Astrocyte of the cerebellum (primary cell): ENCODE measurements at regions not wholly inside any gene's neighbourhood (a gene's known extent, or its start where the extent isn't known, plus 50 kb on each side); places are given as distances from the start of the nearest gene placed in this dataset.

ENCODE experiments used
- DNase-seq: peaks from one replicate; pipeline ENCODE4 v3.0.0-alpha.2; 2011; ENCODE audit warnings: low read depth
- H3K4me3 ChIP-seq: 2 replicates; pipeline ENCODE4 v1.5.1; 2011; ENCODE audit warnings: mild to moderate bottlenecking, low read depth, low read length, moderate library complexity
- in situ Hi-C: cut with HindIII; loops from 2 replicates; pipeline ENCODE4 v1.10.0; 2017; ENCODE audit warnings: low sequenced_read_pairs
- TF ChIP-seq, protein P1 (sequence below): IDR thresholded peaks from 2 replicates; pipeline ENCODE4 v1.5.1; 2012; ENCODE audit warnings: low read length, low read depth, moderate library complexity, mild to moderate bottlenecking; ENCODE audit errors: missing control alignments

DNA sequence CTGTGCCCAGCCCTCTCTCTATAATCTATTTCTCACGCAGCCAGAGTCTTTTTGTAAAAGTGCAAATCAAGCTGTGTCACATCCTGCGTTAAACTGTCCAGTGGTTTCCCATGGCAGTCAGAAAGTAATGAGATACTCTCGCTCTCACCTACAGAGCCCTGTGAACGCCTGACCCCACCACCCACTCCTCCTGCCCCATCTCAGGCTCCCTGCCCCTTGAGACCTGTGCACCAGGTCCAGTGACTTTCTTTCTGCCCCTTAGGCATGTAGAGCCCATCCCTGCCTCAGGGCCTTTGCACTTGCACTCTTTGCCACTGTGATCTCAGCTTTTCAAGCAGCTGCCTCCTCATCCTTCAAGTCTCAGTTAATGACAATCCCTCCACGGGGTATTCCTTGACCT lies 58.3 kb upstream of the RASGRP1 start:
- TF ChIP-seq, protein P1, sequence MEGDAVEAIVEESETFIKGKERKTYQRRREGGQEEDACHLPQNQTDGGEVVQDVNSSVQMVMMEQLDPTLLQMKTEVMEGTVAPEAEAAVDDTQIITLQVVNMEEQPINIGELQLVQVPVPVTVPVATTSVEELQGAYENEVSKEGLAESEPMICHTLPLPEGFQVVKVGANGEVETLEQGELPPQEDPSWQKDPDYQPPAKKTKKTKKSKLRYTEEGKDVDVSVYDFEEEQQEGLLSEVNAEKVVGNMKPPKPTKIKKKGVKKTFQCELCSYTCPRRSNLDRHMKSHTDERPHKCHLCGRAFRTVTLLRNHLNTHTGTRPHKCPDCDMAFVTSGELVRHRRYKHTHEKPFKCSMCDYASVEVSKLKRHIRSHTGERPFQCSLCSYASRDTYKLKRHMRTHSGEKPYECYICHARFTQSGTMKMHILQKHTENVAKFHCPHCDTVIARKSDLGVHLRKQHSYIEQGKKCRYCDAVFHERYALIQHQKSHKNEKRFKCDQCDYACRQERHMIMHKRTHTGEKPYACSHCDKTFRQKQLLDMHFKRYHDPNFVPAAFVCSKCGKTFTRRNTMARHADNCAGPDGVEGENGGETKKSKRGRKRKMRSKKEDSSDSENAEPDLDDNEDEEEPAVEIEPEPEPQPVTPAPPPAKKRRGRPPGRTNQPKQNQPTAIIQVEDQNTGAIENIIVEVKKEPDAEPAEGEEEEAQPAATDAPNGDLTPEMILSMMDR = no peak
- no peak overlapping the region for H3K4me3 ChIP-seq
- in situ Hi-C loops = no loop called here
- DNase-seq = no peak

DNA sequence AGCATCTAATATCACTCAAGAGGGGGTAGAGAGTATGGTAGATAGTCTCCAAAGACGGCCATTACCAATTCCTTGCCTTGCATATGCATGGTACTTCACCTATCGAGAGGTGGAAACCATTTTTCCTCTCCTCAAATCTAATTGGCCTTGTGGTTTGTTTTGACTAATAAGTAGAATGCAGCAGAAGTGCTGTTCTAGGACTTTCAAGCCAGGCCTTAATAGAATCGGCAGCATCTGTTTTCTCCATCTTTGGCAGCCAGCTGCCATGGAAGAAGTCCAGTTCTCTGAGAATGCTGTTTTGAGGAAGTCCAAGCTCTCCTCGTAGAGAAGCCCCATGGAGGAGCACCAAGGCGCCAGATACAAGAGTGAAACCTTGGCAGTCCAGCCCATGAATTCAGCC lies 59.1 kb upstream of the RASGRP1 start:
- in situ Hi-C loops = no loop called here
- H3K4me3 ChIP-seq = no peak overlapping the region
- DNase-seq = no peak
- TF ChIP-seq, protein P1 = no peak

- TF ChIP-seq, protein P1 = no peak
- H3K4me3 ChIP-seq = no peak overlapping the region
- DNase-seq = no peak
- in situ Hi-C loops = no loop called here
Observed at GRCh38 chr15:38624244-38625205, 59.9 kb upstream of the RASGRP1 start.

DNA sequence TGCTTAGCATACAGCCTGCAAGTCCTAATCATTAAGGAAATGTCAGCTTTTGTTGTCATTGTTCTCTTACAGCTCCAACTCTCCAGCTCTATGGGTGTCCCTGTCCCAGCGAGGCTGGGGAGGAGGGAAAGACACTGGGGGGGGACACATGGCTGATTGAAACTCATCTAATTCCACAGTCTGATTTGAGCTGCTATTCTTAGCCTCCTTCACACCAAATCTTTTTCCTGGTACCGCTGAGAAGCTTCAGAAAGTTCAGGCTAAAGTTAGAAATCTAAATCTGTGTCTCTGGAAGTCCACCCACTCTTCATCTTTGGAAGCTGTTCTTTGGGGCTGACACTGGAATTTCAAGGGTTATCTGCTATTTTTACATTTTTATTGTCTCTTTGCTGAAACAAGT lies 61.3 kb upstream of the RASGRP1 start:
- TF ChIP-seq, protein P1 = no peak
- in situ Hi-C loops = no loop called here
- no peak overlapping the region for H3K4me3 ChIP-seq
- no peak for DNase-seq

- DNase-seq = no peak
- in situ Hi-C loops = no loop called here
- TF ChIP-seq, protein P1 = no peak
- H3K4me3 ChIP-seq = no peak overlapping the region
Observed at GRCh38 chr15:38626443-38627050, 61.9 kb upstream of the RASGRP1 start.

DNA sequence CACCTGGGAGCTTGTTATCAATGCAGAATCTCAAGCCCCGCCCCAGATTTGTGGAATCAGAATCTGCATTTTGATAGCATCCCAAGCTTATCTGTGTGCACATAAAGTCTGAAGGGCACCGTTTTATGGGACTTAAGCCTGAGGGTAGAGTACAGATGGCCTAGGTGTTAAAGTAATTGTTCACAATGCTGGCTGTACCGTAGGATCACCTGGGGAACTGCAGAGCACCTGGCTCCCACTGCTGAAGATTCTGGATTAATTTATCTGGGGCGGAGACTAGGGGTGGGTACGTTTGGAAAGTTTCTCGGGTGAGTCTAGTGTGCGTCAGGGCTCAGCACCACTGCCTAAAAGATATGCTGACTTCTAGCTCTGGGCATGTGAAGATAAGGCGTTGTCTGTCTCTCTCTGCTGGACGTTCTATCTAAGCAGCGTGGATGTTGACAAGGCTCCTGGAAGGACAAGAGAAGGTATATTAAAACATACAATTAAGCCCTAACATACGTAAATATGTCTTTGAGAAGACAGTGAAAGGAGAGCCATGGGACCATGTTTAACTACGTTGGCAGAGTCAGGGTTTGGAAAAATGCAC lies 63.2 kb upstream of the RASGRP1 start:
- DNase-seq = no peak
- in situ Hi-C loops = no loop called here
- no peak overlapping the region for H3K4me3 ChIP-seq
- TF ChIP-seq, protein P1 = no peak
